Central memory CD4-positive, alpha-beta T cell (primary cell): ENCODE measurements at regions not wholly inside any gene's neighbourhood (a gene's known extent, or its start where the extent isn't known, plus 50 kb on each side); places are given as distances from the start of the nearest gene placed in this dataset.
"Not testable (repeated sequence)": the region's sequence is repeated elsewhere in the genome, so short reads cannot be mapped to it uniquely, and the experiment has no call there.

ENCODE experiments used
- DNase-seq: peaks from one replicate; pipeline ENCODE4 v3.0.0; 2022

- no peak for DNase-seq
Observed at GRCh38 chr2:185667452-185667851, 71.2 kb upstream of the FSIP2 start.

- no peak for DNase-seq
Observed at GRCh38 chr2:185668710-185669109, 69.9 kb upstream of the FSIP2 start.

DNA sequence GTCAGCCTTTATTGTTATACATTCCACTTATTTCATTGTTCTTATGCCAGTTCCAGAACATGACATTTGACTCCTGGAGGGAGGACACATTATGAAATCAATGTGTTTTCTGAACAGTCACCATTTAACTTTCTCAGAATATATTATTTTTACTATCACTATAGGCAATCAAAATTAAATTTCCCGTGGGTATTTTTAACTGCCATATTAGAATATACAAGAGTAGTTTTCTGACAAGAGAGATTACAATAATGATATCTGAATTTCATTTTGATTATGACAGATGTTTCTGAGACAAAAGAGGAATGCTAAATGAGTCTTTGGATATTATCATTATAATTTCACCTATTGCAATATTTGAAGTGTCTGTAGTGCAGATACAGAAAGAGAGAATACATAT, 64.4 kb upstream of the FSIP2 start:
- no peak for DNase-seq

DNA sequence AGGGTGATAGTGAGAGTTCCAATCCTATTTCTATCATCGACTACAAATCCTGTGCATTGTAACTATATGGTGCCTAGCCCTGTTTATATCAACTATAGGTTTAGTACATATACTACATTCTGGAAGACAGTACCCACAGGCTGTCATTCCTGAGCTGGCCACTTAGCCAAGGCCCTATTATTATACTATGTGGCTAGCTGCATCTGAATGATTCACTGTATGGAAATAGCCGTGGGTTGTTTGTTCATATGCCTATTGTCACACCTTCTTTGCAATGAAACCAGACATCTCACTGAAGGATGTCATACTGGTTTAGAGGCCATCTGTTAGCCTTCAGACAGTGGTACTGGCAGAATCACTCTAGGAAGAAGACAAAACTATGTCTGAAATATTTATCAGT, 62.3 kb upstream of the FSIP2 start:
- no peak for DNase-seq

DNA sequence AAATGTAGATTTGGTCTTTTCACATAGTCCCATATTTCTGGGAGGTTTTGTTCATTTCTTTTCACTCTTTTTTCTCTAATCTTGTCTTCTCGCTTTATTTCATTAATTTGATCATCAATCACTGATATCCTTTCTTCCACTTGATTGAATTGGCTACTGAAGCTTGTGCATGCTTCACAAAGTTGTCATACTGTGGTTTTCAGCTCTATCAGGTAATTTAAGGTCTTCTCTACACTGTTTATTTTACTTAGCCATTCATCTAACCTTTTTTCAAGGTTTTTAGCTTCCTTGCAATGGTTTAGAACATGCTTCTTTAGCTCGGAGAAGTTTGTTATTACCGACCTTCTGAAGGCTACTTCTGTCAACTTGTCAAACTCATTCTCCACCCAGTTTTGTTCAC, 51.6 kb upstream of the FSIP2 start:
- DNase-seq = not testable (repeated sequence)

- DNase-seq = no peak
Observed at GRCh38 chr2:185687967-185688366, 50.6 kb upstream of the FSIP2 start.
